ENCODE measurements at regions not wholly inside any gene's neighbourhood (a gene's known extent, or its start where the extent isn't known, plus 50 kb on each side); places are given as distances from the start of the nearest gene placed in this dataset.
A peak's percentile ranks its signal among the peaks of the same experiment; 100 is the strongest.

DNA sequence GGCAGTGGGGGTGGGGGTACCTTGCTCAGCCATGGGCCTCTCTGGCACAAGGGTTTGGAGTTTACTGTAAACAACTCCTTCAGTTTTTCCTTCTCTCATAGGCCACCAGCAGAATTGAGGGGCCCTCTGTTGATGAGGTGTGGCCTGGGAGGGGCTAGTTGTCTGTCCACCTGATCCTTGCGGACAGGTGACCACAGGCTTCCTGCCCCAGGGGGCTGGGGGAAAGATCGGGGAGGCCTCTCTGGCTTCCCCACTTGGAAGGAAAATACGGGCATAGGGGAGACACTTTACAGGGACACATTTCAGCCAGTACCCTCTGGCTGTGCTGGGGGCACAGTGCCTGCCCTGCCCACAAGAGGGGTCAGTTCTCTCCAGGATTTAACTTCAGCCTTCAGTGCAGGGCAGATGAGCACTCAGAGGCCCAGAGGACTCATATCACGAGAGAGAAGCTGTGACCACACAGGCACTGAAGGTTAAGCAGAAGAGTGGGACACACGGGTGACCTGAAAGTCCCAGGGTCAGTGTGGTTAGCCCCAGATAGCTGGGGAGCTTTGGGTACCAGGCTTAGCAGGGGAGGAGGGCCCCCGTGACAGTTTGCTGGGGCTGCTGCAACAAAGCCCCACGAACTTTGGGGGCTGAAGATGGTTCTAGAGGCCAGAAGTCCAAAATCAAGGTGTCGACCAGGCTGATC lies 245.9 kb downstream of the SEC14L1 start:
- Histone ChIP-seq H2AFZ (ENCODE audit: low read depth, low read length) (no peak overlapping the region), H3K9me1 (ENCODE audit: control insufficient read depth, insufficient read depth, low read length) (peaks cover 8% of the 10 kb centered on the region), H3K4me2 (ENCODE audit: insufficient read depth, low read length) (no peak overlapping the region), H3K4me3 (no peak overlapping the region), H3K79me2 (ENCODE audit: control insufficient read depth, insufficient read depth, low read length) (peaks cover 55% of the 10 kb centered on the region), H4K20me1 (replicated peaks; ENCODE audit: control insufficient read depth, insufficient read depth, low read length) (peaks cover 64% of the 10 kb centered on the region), H3K9me3 (replicated peaks; ENCODE audit: control insufficient read depth, insufficient read depth, low read depth, low read length) (no peaks in the 10 kb centered on the region), H3K27ac (ENCODE audit: extremely low read depth, low read depth, low read length) (no peak overlapping the region), H3K27me3 (ENCODE audit: control insufficient read depth in 2 of 2, insufficient read depth in 2 of 2, low read length in 2 of 2) (no peaks in the 10 kb centered on the region), H3K9ac (ENCODE audit: insufficient read depth in 1 of 2, low read depth in 2 of 2, low read length in 2 of 2) (peak overlapping the region in 1 of 2 experiments; percentile 70; a peak in 2 of 4 replicates), H3K36me3 (ENCODE audit: control insufficient read depth, insufficient read depth, low read length) (peaks cover 6% of the 10 kb centered on the region; the same call in 1 of the 3 replicates), H3K4me1 (replicated peaks in 1 of 2; ENCODE audit: control insufficient read depth in 2 of 2, insufficient read depth in 2 of 2, low read length in 2 of 2) (peaks cover 42 to 74% of the 10 kb centered on the region in 2 experiments)
- peak; percentile 23 for FAIRE-seq
- no peak for ATAC-seq
- in situ Hi-C loops (cut with MboI) (no loop called here), intact Hi-C loops (cut with micrococcal nuclease) (no loop called here)
- no TSS peak for BruUV-seq (replicated peaks)
- ChIA-PET CTCF (ENCODE audit: low intra/inter-chr PET ratio) (no interaction called here), POLR2A (interaction anchor here (0.8 kb wide), 1 partner anchor 10 kb away, joined by 3 read pairs; no protein-coding TSS in a partner anchor)
- no peak for TF ChIP-seq NR2C2 (CRISPR knock-in tag; IDR thresholded peaks at IDR 0.05)
- TF ChIP-seq NR2C2 (tag; IDR thresholded peaks at IDR 0.05): 0 out of 2 replicates have a peak, but pooled peaks have one; percentile 62
- TF ChIP-seq SIX5 (IDR thresholded peaks at IDR 0.05; ENCODE audit: borderline replicate concordance in 1 of 2, insufficient read depth in 1 of 2, low read depth in 1 of 2, low read length in 2 of 2): no peak
- TF ChIP-seq GATAD2B (IDR thresholded peaks at IDR 0.05; ENCODE audit: borderline replicate concordance): no peak
- TF ChIP-seq SP1 (CRISPR knock-in tag; IDR thresholded peaks at IDR 0.05): no peak
- DNase-seq (ENCODE audit: extremely low read depth in 1 of 4, low spot score in 3 of 4): peak in 1 of 4 experiments; percentile 21
- 53% methylated on average over 7 of the region's 8 CpGs for WGBS (ENCODE audit: insufficient coverage, low coverage, missing lambda C conversion rate)

DNA sequence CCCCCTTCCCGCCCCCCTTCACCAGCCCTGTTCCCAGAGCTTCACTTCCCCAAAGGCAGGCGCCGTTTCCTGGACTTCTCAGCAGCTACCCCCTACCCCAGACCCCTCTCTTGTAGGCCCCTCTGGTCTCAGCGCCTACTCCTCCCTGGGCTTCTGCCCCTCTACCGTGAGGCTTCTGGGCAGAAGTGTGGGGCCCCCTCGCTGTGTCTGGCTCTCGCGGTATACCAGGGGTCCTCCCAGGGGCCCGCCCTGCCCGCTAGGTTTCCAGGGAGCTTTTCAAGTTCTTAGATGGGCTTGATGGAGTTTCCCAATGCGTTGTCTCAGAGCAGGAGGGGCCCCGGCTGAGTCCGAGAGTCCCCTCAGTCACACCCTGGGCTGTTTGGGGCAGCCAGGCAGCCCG lies 247.1 kb downstream of the SEC14L1 start:
- H3K9ac ChIP-seq (ENCODE audit: insufficient read depth in 1 of 2, low read depth in 2 of 2, low read length in 2 of 2): no peak overlapping the region; a peak in 1 of 4 replicates
- peaks cover 61% of the 10 kb centered on the region for H4K20me1 ChIP-seq (replicated peaks; ENCODE audit: control insufficient read depth, insufficient read depth, low read length)
- 87% methylated on average over 11 of the region's 14 CpGs for WGBS (ENCODE audit: insufficient coverage, low coverage, missing lambda C conversion rate)
- no peak for ATAC-seq
- no peak for DNase-seq (ENCODE audit: extremely low read depth in 1 of 4, low spot score in 3 of 4)
- H3K4me3 ChIP-seq: no peak overlapping the region
- H3K27ac ChIP-seq (ENCODE audit: extremely low read depth, low read depth, low read length): no peak overlapping the region
- H3K4me1 ChIP-seq (replicated peaks in 1 of 2; ENCODE audit: control insufficient read depth in 2 of 2, insufficient read depth in 2 of 2, low read length in 2 of 2): peaks cover 54 to 80% of the 10 kb centered on the region in 2 experiments
- FAIRE-seq: no peak
- in situ Hi-C loops (cut with MboI) (no loop called here), intact Hi-C loops (cut with micrococcal nuclease) (no loop called here)
- no peaks in the 10 kb centered on the region for H3K27me3 ChIP-seq (ENCODE audit: control insufficient read depth in 2 of 2, insufficient read depth in 2 of 2, low read length in 2 of 2)
- peaks cover 65% of the 10 kb centered on the region for H3K79me2 ChIP-seq (ENCODE audit: control insufficient read depth, insufficient read depth, low read length)
- POLR2A ChIA-PET: interaction anchor here (0.5 to 2.3 kb wide), 4 partner anchors 12 to 58 kb away, joined by 3 to 8 read pairs (median 4); no protein-coding TSS in a partner anchor
- CTCF ChIA-PET (ENCODE audit: low intra/inter-chr PET ratio): no interaction called here
- BruUV-seq (replicated peaks): no TSS peak
- peaks cover 6% of the 10 kb centered on the region; the same call in 1 of the 3 replicates for H3K36me3 ChIP-seq (ENCODE audit: control insufficient read depth, insufficient read depth, low read length)
- no peak overlapping the region for H3K4me2 ChIP-seq (ENCODE audit: insufficient read depth, low read length)
- no peaks in the 10 kb centered on the region for H3K9me3 ChIP-seq (replicated peaks; ENCODE audit: control insufficient read depth, insufficient read depth, low read depth, low read length)
- peaks cover 8% of the 10 kb centered on the region for H3K9me1 ChIP-seq (ENCODE audit: control insufficient read depth, insufficient read depth, low read length)
- no peak overlapping the region for H2AFZ ChIP-seq (ENCODE audit: low read depth, low read length)
- TF ChIP-seq LEF1 (IDR thresholded peaks at IDR 0.05) (no peak), HMG20B (CRISPR knock-in tag; IDR thresholded peaks at IDR 0.05) (no peak), ZNF830 (CRISPR knock-in tag; IDR thresholded peaks at IDR 0.05) (no peak), TEAD2 (tag; IDR thresholded peaks at IDR 0.05) (no peak), DDX20 (tag; IDR thresholded peaks at IDR 0.05; ENCODE audit: low read depth) (no peak)
- TF ChIP-seq, protein P1, sequence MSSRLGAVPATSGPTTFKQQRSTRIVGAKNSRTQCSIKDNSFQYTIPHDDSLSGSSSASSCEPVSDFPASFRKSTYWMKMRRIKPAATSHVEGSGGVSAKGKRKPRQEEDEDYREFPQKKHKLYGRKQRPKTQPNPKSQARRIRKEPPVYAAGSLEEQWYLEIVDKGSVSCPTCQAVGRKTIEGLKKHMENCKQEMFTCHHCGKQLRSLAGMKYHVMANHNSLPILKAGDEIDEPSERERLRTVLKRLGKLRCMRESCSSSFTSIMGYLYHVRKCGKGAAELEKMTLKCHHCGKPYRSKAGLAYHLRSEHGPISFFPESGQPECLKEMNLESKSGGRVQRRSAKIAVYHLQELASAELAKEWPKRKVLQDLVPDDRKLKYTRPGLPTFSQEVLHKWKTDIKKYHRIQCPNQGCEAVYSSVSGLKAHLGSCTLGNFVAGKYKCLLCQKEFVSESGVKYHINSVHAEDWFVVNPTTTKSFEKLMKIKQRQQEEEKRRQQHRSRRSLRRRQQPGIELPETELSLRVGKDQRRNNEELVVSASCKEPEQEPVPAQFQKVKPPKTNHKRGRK (tag; IDR thresholded peaks at IDR 0.05): no peak
- TF ChIP-seq, protein P2, sequence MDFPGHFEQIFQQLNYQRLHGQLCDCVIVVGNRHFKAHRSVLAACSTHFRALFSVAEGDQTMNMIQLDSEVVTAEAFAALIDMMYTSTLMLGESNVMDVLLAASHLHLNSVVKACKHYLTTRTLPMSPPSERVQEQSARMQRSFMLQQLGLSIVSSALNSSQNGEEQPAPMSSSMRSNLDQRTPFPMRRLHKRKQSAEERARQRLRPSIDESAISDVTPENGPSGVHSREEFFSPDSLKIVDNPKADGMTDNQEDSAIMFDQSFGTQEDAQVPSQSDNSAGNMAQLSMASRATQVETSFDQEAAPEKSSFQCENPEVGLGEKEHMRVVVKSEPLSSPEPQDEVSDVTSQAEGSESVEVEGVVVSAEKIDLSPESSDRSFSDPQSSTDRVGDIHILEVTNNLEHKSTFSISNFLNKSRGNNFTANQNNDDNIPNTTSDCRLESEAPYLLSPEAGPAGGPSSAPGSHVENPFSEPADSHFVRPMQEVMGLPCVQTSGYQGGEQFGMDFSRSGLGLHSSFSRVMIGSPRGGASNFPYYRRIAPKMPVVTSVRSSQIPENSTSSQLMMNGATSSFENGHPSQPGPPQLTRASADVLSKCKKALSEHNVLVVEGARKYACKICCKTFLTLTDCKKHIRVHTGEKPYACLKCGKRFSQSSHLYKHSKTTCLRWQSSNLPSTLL (IDR thresholded peaks at IDR 0.05): no peak
